GM18861 (cell line): ENCODE measurements at regions not wholly inside any gene's neighbourhood (a gene's known extent, or its start where the extent isn't known, plus 50 kb on each side); places are given as distances from the start of the nearest gene placed in this dataset.
"Not testable (repeated sequence)": the region's sequence is repeated elsewhere in the genome, so short reads cannot be mapped to it uniquely, and the experiment has no call there.

Experiments used
- ATAC-seq: cut with Tn5 transposase; IDR thresholded peaks from one replicate; pipeline ENCODE4 v1.9.1; 2021; ENCODE audit not compliant: unreplicated experiment

DNA sequence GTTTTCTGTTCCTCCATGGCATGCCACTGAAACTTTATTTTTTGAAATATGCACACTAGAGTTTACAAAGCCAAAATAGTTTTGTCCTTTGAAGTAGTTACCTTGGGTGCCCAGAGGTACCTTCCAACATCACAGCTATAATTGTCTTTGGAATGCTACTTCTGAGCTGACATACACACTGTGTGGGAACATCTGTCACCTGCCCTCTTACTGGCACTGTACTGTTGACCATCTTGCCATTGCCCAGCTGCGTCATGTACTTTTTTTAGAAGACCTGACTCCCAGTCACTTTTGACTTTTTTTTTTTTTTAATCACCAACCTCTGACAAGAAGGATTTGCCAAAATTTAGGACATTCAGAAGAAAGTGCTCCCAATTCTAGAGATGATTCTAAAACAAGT lies 200.5 kb upstream of the CXorf66 start:
- ATAC-seq: no peak

DNA sequence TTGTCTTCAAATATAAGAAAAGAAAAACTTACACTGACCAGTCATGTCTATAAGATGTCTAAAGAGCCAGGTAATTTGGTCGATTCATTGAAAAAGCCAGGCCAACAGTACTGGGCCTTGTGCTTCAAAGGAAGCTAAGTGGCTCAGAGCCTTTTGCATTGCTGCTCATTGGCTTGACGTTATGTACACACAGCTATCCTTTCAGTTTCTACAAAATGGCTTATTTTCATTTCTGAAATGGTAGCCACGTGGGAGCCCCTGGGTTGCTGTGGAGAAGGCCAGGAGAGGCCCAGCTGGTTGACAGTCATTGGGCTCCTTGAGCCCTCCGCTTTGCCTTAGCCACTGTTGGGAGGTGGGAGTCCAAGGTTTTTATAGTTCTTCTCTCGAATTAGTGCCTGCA lies 199.1 kb upstream of the CXorf66 start:
- no peak for ATAC-seq

DNA sequence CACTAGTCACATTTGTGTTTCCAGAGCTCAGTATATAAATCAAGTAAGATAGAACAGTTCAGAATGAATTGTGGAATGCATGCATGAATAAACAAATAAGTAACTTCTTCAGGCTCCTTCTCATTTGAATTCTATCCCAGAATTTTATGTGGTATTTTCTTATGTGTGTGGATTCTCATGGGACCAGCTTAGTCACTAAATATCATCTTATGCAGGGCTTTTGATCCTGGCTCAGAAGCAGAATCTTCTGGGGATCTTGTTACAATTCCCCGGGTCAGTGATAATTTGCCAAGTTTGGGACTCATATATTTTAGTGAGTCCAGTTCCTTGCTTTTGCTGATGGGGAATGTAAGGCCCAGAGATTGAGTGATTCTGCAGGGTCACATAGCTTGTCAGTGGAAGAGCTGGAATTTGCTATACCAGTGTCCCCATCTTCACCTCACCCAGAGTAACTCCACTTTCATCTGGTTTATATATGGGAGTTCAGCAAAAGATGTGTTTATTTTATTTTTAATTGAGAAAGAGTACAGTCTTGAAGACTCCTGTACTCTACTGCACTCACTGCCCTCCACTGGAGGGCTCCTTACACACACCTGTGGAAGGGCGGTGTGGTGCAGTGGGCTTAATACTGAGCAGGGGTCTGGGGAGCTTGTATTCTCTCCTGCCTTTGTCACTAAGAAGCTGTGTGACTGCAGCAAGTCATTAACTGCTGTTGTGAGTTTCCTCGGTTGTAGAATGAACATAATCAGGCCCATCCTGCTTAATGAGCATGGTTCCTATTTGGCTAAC lies 198.2 kb upstream of the CXorf66 start:
- no peak for ATAC-seq

DNA sequence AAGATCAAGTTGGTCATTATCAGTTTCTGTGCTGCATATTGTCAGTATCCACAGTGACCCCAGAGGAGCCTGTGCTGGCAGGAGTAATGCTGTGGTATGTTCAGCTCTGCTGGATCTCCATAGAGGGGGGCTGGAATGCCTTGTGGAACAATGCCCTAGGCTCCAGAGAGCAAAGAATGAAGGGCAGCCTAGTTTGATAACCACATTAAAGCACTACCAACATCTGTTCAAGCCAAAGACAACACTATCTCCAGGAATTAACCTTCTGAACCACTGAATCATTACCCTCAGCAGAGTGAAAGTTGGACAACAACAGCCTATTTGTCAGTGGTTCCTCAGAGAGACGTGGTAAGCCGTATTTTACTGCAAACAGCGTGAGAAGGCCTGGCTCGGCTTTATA lies 192.3 kb upstream of the CXorf66 start:
- ATAC-seq: no peak

DNA sequence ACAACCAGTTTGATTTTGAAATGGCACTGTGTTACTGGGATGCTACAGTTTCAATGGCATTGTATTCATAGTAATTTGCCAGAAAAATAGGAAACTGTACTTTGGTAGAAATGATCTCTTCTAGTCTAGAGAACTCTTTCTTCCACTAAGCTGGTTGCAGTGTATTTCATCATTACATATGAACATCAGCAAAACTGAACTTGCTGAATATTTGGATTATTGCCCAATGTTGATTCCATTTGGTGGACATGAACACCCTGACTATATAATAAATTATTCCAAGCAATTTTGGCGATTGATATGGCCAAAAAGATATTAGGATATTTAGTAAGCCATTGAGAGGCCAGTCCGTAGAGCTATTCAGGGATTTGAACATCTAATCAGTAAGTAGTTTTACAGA lies 191.8 kb upstream of the CXorf66 start:
- ATAC-seq: no peak

DNA sequence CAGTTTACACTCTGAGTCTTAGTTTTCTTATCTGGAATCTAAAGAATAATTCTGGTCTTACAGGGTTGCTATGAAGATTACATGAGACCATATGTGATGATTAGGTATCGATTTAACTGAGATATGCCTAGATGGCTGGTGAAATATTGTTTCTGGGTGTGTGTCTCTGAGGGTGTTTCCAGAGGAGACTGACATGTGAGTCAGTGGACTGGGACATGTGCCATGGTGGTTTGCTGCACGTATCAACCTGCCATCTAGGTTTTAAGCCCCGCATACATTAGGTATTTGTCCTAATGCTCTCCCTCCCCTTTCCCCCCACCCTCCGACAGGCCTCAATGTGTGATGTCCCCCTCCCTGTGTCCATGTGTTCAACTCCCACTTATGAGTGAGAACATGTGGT lies 186.0 kb upstream of the CXorf66 start:
- no peak for ATAC-seq

DNA sequence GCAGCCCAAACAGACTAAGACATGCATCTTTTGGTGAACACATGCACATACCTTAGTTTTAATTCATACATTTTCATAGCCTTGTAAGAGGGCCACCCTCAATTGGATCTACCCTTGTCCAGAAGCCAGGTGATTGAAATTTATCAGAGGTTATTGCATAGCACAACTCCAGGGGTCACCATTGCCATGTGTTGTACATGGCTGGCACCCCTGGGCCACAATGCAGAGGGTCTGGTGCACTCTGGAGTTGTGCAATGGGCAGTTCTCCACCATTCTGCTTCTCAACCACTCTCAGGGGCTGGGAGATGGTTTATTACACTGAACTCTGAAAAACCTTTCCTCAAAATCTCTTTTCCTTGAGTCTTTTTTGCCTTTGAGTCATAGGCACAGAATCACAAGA lies 184.4 kb upstream of the CXorf66 start:
- ATAC-seq: no peak

DNA sequence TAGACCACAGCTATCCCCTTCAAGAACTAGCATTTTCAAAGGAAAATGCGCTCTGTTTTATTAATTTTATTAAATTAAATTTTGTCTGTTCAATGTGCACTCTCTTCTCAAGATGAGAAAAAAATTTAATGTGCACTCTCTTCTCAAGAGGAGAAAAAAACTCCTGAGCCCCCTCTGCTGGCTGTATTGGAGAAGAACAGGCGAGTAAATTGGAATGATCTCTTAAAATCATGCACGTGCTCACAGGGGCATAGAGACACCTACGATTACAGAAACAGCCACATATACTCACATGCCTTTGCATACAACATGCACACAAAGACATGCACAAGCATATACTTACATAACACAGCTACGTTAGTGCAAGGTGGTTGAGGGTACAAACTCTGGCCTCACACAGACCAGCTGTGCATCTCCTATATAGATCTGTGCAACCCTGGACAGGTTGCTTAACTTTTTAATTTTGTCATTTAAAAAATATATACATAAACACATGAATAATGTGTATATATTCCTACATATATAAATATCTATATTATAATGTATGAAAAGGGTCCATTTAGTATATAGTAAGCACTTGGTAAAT lies 176.2 kb upstream of the CXorf66 start:
- peak; percentile 81 for ATAC-seq

DNA sequence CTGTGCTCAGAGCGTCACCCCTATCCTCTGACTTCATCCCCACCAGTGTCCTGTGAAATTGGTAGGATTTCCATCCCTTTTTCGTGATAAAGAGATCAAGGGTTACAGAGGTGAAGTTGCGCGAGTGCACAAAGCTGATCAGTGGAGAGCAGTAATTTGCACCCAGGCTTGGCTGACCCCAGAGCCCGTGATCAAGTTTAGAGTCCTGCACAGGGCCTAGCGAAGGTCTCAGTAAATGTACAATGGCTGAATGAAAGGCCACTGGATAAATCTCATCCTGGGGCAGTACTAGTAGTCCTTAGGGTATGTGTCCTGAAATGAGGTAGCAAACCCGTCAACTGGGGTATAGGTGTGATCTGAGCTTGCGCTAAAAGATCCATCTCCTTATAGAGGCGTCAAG lies 173.2 kb upstream of the CXorf66 start:
- ATAC-seq: not testable (repeated sequence)

DNA sequence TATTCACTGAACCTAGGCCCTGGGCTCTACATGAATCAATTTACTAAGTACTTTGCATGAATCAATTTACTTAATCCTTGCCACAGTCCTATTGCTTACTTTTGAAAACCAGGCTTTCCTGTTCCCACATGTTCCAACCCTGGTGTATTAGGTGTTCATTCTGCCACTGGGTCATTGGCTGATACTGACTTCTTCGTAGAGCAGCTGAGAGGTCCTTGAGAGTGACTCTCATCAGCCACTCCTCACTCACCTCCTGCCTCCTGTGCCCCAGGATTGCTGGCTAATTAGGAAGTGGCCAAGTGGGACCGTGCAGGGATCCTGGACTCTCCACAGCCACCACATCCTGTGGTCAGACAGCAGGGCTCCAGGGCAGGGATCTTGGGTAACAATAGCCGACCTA lies 172.7 kb upstream of the CXorf66 start:
- not testable (repeated sequence) for ATAC-seq

DNA sequence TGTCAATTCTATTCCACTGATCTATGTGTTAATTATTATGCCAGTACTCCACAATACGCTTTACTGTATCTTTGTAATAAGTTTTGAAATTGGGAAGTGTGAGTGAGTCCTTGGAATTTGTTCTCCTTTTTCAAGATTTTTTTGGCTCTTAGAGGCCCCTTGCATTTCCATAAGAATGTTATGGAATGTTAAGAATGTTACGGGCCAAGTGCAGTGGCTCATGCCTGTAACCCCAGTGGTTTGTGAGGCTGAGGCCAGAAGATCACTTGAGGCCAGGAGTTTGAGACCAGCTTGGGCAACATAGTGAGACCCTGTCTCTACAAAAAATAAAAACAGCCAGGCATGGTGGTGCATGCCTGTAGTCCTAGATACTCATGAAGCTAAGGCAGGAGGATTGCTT lies 167.6 kb upstream of the CXorf66 start:
- ATAC-seq: no peak

DNA sequence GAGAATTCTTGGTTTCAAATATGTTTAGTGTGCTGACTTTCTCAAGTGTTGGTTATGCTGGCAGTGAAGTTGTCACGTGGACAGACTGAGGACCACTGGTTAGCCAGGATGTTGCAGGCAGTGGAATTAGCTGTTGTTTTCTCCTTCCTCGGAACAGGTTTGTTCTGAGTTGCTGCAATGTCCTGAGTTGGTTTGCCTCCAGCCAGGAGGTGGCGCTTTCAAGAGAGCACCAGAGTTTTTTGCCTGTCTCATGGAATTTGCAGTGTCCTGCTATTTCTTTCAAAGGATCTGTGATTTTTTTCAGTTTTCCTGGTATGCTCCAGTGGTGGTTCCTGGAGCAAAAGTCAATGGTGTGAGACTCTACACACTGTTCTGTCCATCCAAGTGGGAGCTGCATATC lies 158.1 kb upstream of the CXorf66 start:
- ATAC-seq: no peak

DNA sequence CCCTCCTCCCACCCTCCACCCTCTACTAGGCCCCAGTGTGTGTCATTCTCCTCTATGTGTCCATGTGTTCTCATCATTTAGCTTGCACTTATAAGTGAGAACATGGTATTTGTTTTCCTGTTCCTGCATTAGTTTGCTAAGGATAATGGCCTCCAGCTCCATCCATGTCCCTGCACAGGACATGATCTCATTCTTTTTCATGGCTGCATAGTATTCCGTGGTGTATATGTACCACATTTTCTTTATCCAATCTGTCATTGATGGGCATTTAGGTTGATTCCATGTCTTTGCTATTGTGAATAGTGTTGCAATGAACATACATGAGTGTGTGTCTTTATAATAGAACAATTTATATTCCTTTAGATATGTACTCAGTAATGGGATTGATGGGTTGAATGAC lies 148.7 kb upstream of the CXorf66 start:
- not testable (repeated sequence) for ATAC-seq

DNA sequence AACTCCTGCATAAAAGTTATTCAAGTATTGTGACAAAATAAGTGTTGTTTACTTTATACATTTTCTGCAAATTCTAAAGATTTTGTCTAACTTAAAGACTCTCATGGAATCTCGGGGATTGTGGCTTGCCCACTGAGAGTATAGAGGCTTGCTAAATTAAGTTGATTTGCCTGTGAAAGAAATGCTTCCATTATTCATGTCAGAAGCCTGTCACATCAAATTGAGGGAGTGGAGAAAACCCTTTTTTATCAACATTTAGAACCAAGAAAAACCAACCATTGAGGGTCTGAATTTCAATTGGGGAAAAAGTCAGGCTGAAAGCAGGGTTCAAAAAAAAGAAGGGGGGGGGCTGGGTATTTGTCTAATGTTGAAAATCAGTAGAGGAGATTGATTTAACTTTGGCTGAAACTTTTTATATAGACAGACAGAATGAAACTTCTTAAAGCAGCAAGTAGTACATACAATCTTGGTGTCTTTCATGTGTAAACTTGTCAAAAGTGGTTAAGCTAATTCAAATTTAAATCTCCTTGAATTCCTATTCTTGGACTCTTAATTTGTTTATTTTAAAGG lies 144.8 kb upstream of the CXorf66 start:
- ATAC-seq: no peak

DNA sequence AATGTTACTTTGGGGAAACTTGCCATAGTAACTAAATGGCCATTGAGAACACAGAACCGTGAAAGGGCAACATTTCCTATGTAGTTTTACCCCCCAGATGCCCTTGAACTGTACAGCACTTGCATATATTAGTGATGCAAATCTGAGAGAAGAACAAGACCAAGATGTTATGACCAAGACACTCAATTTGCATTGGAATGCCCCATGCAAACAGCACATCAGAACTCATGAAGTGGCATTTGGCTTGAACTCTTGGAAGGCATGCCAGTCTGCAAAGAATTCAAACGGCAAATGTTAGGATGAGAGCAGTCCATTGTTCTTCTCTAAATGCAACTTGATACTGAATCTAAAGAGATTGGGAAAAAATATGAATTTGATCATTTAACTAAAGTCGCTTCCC lies 139.4 kb upstream of the CXorf66 start:
- no peak for ATAC-seq

DNA sequence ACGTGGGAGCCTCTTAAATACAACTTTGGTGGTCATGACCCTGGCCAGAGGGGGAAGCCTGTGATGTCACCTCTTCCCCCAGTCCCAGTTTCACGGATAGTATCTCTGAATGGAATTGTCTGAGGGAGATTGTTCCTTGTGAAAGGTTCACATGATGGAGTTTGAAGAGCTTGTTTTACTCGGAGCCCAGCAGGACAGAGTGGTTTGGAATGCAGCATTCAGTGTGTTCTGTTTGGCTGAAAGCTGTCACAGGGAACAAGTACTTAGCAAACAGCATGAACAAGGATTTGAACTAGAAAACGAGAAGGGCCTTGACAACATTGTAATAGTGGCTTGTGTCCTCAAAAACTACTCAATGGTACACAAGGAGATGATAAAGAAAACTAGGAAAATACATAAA lies 133.9 kb upstream of the CXorf66 start:
- no peak for ATAC-seq

DNA sequence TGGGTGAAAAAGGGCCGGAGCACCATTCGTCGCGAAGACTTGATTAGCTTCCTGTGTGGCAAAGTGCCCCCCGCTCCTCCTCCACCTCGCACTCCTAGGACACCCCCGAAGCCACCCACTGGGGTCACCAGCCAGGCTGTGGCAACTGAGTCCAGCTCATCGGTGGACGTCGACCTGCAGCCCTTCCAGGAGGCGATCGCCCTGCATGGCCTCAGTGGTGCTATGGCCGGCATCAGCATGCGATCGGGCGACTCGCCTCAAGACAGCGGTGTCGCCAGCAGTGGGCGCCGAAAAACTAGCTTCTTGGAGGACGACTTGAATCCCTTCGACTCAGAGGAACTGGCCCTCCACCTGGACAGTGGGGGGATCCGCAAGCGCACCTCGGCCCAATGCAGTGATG lies 126.8 kb upstream of the CXorf66 start:
- no peak for ATAC-seq

DNA sequence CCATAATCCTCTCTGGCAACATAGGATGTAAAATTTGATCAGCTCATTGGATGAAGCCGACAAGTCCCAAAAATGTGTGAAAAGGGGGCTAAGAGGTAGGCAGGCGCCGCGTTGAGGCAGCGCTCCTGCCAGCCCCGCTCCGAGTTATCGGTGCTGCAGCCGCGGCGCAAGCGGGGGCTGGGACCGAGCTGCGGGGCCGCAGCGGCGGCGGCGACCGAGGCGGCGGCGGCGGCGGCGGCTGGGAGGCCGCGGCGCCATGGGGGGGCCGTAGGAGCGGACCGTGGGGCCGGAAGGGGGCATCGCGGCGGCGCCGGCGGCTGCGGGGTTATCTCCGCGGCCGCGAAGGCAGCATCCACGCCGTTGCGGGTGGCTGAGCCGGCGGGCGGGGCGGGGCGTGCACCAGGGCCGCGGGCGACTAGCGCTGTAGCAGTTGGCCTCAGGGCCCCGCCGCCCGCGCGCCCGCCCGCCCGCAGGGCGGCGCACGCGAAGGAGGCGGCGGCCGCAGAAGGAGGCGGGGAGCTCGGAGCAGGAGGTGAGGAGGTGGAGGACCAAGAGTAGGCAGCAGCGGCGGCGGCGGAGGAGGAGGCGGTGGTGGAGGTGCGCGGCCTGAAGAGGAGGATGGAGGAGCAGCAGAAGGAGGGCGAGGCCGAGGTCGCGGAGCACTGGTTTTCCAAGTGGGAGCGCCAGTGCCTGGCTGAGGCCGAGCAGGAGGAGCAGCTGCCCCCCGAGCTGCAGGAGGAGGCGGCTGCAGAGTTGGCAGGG lies 126.0 kb upstream of the CXorf66 start:
- no peak for ATAC-seq

DNA sequence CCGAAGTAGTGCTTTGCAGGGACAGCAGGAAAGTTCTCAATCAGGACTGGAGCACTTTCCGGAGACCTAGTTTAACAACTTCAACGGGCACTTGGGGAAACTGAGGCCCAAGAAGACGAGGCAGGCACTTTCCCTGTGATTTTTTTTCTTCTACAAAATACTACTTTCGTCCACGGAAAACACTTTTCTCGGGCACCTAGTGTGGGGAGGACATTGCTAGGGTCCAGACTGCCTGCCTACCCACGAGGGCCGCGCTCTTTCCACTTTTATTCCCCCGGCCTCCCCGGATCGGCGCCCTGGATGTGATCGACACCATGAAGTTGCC lies 125.4 kb upstream of the CXorf66 start:
- no peak for ATAC-seq

DNA sequence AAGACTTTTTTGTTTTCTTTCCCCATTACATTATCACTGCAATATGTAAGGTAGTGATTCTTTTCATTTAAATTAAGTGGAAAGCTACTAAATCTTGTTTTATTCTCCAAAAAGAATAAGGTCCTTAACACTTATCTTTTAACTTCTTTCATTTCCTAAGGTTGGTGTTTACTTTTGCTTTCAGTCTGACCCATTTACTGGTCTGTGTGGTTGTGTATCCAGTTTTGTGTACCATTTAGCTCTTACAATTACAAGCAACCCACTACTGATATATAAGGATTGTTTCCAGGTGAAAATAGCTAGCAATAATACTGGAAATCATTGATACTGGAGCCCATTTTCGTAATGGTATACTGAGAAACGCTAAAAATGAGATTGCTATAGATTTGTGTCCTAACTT lies 123.1 kb upstream of the CXorf66 start:
- no peak for ATAC-seq

DNA sequence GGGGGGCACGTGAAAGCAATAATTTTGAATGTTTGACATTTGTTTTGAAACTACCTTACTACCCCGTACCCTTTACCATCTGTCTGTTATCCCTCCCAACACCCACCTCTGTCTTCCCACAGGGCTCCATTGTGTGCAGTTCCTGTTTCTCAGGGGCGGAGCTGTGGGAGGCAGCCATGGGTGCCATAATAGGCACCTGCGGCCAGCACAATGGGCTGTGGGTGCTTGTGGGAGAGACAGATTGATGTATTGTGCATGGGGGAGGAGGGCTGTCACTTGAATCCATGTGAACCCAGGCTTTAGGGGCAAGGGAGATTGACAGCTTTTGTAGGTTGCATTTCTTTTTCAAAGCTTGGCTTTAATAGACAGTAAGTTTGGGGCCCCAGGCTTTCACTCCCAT lies 122.6 kb upstream of the CXorf66 start:
- no peak for ATAC-seq

DNA sequence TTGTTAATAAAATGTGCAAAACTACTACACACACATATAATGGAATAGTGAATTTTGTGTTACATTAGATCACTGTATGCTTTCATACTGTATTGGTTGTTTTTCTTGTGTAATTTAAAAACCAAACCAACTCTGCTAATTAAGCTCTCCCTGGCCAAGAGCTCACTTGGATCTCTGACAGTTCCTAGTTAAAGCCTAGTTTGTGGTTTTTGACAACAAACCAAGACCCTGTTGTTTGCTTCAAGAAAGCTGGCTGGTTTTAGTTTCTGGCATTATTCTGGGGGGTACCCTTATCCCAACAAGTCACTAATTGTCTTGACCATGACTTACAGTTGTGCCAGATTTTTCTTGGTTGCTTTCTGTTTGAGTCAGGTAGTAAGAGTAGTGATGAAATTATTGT lies 121.4 kb upstream of the CXorf66 start:
- no peak for ATAC-seq
